Stimulated activated CD4-positive, alpha-beta T cell treated with anti-CD3 and anti-CD28 coated beads, TNF-alpha, amount 100 ng/mL, for 48 hours (primary cell): ENCODE measurements at regions not wholly inside any gene's neighbourhood (a gene's known extent, or its start where the extent isn't known, plus 50 kb on each side); places are given as distances from the start of the nearest gene placed in this dataset.

Experiments
- DNase-seq, 3 donors: peaks; one replicate each; pipeline ENCODE4 v3.0.0-alpha.2; 2020; ENCODE audit warnings: low read depth in 3 of 3

DNA sequence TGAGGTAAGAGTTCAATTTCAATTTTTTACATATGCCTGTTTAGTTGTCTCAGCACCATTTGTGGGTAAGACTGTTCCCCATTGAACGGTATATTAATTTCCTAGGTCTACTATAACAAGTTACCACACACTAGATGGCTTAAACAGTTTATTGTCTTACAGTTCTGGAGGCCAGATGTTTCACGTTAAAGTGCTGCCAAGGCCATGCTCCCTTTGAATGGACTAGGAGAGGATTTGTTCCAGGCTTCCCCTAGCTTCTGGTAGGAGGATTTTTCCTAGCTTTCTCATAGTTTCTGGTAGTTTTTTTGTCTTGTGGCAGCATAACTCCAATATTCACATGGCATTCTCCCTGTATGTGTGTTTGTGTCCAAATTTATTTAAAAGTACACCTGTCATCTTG is 149.3 kb upstream of the CYSLTR1 start:
- no peak for DNase-seq

DNA sequence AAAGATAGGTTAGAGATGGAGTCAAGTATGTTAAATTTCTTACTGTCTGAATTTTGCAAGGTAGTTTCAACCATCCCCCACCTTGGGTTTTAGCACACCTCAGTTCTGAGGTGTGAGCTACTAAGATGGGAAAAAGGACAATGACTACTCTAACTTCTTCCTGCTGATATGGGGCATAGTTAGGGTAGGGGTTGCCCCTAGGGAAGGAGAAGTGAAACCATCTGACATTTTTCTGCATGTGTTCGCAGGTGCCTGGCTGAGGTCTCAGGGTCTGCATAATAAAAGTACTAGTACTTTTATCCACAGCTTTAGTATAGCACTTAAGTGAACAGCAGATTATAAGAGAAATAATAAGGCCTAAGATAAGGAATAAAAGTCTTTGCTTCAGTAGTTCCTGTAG is 129.5 kb upstream of the CYSLTR1 start:
- no peak for DNase-seq

GRCh38 chrX:78455901-78456300 is 128.5 kb upstream of the CYSLTR1 start:
- DNase-seq: no peak

GRCh38 chrX:78452356-78452755 is 124.9 kb upstream of the CYSLTR1 start:
- no peak for DNase-seq

DNA sequence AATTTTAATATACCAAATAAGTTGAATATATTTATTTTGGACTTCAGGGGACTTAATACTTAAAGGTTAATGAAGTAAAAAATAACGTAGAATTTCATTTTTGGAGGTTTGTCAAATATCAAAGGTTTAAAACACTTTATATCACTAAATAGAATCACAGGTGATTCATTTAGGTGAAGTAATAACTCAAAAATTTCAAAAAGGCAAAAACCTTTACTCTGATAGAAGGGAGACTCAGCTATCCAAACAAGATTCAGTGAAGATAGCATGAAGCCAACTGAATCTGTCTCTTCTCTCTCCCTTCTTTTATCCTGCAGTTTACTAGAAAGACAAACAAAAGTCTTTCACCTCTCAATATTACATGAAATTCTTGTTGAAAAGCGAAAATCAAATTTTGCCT is 110.2 kb upstream of the CYSLTR1 start:
- DNase-seq: no peak

- DNase-seq: no peak
Observed at GRCh38 chrX:78429172-78429571, 101.8 kb upstream of the CYSLTR1 start.

GRCh38 chrX:78388663-78389062 is 61.3 kb upstream of the CYSLTR1 start:
- DNase-seq: no peak

DNA sequence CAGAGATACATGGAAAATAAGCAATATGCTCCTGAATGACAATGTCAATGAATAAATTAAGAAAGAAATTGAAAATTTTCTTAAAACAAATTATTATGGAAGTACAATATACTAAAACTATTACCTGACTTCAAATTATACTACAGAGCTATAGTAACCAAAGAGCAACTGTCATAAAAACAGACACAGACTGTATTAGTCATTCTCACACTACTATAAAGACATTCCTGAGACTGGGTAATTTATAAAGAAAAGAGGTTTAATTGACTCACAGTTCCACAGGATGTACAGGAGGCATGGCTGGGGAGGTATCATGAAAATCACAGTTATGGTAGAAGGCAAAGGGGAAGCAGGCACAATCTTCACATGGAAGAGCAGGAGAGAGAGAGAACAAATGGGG is 60.0 kb upstream of the CYSLTR1 start:
- no peak for DNase-seq

GRCh38 chrX:78384486-78384885 is 57.1 kb upstream of the CYSLTR1 start:
- DNase-seq: no peak

DNA sequence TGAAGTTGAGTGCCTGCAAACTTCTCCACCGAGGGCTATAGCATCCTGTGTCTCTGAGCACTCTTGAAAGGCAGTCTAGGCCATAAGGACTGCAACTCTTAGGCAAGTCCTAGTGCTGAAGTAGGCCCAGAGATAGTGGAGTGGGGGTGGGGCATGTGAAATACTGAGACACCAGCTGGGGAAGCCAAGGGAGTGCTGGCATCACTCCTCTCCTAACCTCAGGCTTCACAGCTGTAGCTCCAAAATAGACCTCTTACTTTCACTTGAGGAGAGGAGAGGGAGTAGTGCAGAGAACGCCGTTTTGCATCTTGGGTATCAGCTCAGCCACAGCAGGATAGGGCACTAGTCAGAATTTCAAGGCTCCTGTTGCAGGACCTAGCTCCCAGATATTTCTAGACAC is 56.2 kb upstream of the CYSLTR1 start:
- no peak for DNase-seq

- DNase-seq: no peak
Observed at GRCh38 chrX:78378476-78379115, 51.2 kb upstream of the CYSLTR1 start.
